ENCODE measurements at regions not wholly inside any gene's neighbourhood (a gene's known extent, or its start where the extent isn't known, plus 50 kb on each side); places are given as distances from the start of the nearest gene placed in this dataset.

GRCh38 chr4:41321216-41321945 lies 64.7 kb downstream of the UCHL1 start:
- Histone ChIP-seq H3K27me3 (ENCODE audit: insufficient read depth, low read length) (no peaks in the 10 kb centered on the region), H4K5ac (ENCODE audit: insufficient read length, low read depth, low read length) (no peak overlapping the region), H2AK5ac (ENCODE audit: insufficient read length, low read length) (no peak overlapping the region), H3K9ac (ENCODE audit: extremely low read depth, insufficient read length, low read length) (no peak overlapping the region), H3K18ac (ENCODE audit: insufficient read length, low read depth, low read length) (no peak overlapping the region), H3K4me2 (ENCODE audit: insufficient read depth, insufficient read length, low read length) (no peak overlapping the region), H3K4me1 (ENCODE audit: insufficient read depth, low read length) (peaks cover 7% of the 10 kb centered on the region; the same call in 1 of the 2 replicates), H2BK15ac (ENCODE audit: low read depth, low read length) (no peak overlapping the region), H4K91ac (ENCODE audit: insufficient read length, low read depth, low read length) (no peak overlapping the region), H2BK20ac (ENCODE audit: low read depth, low read length, poor library complexity, severe bottlenecking) (no peak overlapping the region), H3T11ph (ENCODE audit: low read length) (no peak overlapping the region), H3K27ac (ENCODE audit: insufficient read length, low read depth, low read length) (no peak overlapping the region), H2BK120ac (ENCODE audit: low read depth, low read length, poor library complexity, severe bottlenecking) (no peak overlapping the region), H3K56ac (ENCODE audit: insufficient read length, low read depth, low read length) (no peak overlapping the region), H2BK12ac (ENCODE audit: insufficient read length, low read depth, low read length) (no peak overlapping the region), H4K8ac (replicated peaks; ENCODE audit: insufficient read length, low read depth, low read length) (no peak overlapping the region), H2BK5ac (ENCODE audit: insufficient read length, low read length) (no peak overlapping the region), H3K9me3 (ENCODE audit: control insufficient read depth, low read depth, low read length) (no peaks in the 10 kb centered on the region), H3K79me2 (ENCODE audit: insufficient read depth, low read length) (no peaks in the 10 kb centered on the region), H3K4ac (ENCODE audit: low read depth, low read length) (no peak overlapping the region), H3K79me1 (ENCODE audit: insufficient read depth, low read depth, low read length, poor library complexity, severe bottlenecking) (no peaks in the 10 kb centered on the region), H4K20me1 (ENCODE audit: control insufficient read depth, insufficient read depth, insufficient read length) (no peaks in the 10 kb centered on the region), H3K23me2 (ENCODE audit: insufficient read length, low read depth, low read length, poor library complexity, severe bottlenecking) (no peaks in the 10 kb centered on the region), H3K23ac (ENCODE audit: insufficient read length, low read depth, low read length) (no peak overlapping the region), H2AFZ (ENCODE audit: low read length) (no peak overlapping the region), H3K14ac (ENCODE audit: insufficient read depth, low read length) (no peak overlapping the region)
- peaks cover 0 to 11% (median 3%) of the 10 kb centered on the region in 3 experiments; a peak in 3 of 7 replicates for H3K36me3 Mint-ChIP-seq (ENCODE audit: insufficient read depth in 1 of 3, low read depth in 3 of 3)
- peaks cover 17 to 20% of the 10 kb centered on the region in 2 experiments for H3K4me1 Mint-ChIP-seq
- no peak overlapping the region for H3K27ac Mint-ChIP-seq
- no peak overlapping the region for H3K4me3 Mint-ChIP-seq
- no peak for DNase-seq
- no peak for TF ChIP-seq CTCF (conservative IDR thresholded peaks at IDR 0.05)
- peaks cover 2% of the 10 kb centered on the region for H3K27me3 Mint-ChIP-seq (ENCODE audit: low read depth)
- H3K9me3 Mint-ChIP-seq: peaks cover 5 to 7% of the 10 kb centered on the region in 2 experiments; a peak in 4 of 5 replicates
